Ovary (tissue), 3 donors: ENCODE measurements at regions not wholly inside any gene's neighbourhood (a gene's known extent, or its start where the extent isn't known, plus 50 kb on each side); places are given as distances from the start of the nearest gene placed in this dataset.

Source experiments
- EP300 ChIP-seq: sonication (generic); formaldehyde crosslinking; IDR thresholded peaks from one replicate; pipeline ENCODE4 v1.6.1; 2017; ENCODE audit warnings: antibody characterized with exemption
- POLR2A ChIP-seq: fragments of 450-650 bp; IDR thresholded peaks from one replicate; pipeline ENCODE4 v1.6.1; 2017; ENCODE audit warnings: antibody characterized with exemption, mild to moderate bottlenecking, moderate library complexity
- TF ChIP-seq, protein P1 (sequence below), 3 donors: fragments of 450-650 bp in 2 of 3; fragments of 200-600 bp in 1 of 3; IDR thresholded peaks; one replicate each; pipeline versions ENCODE4 v1.5.1 to v1.8.0; 2016 to 2022; ENCODE audit warnings: antibody characterized with exemption in 3 of 3, mild to moderate bottlenecking in 1 of 3
- donor health status: DM: no; HTN: no; CAD: no.

DNA sequence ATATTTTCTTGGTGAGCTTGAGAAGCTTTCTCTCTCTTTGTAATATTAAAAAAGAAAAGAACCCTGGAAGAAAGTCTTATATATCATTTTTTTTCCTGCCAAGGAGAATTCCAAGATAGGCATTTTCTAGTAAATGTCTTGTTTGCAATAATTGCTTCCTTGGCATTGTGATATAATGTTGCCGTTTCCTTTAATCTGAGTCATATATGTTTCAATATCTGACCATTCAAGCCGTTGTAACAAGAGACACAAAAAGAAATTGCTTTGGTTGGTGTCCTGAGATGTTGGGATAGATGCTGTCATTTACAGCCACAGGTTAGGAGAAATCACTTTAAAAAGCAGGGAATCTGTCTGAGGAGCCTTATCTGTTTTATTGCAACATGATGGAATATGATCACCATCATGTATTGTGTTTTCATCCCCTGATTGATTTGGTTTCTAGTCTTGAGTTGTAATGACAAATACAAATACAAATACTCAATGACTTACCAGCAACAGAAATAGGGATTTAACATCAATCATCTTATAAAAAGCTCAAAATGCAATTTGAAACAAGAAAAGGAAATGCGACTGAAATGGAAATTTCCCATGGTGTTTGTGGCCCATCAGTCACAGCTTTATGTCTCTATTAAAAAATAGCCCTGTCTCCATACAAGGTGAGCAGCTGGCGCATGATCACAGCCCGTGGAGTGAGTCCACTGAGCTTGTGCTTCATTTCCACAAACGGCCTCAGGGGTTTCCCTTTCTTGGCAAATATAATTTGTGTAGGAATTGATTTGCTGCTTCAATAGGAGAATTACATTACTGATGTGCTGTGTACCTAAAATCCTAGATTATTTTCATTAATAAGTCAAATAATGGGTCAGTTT lies 250.1 kb upstream of the TRPC7 start:
- TF ChIP-seq POLR2A: no peak
- TF ChIP-seq, protein P1, sequence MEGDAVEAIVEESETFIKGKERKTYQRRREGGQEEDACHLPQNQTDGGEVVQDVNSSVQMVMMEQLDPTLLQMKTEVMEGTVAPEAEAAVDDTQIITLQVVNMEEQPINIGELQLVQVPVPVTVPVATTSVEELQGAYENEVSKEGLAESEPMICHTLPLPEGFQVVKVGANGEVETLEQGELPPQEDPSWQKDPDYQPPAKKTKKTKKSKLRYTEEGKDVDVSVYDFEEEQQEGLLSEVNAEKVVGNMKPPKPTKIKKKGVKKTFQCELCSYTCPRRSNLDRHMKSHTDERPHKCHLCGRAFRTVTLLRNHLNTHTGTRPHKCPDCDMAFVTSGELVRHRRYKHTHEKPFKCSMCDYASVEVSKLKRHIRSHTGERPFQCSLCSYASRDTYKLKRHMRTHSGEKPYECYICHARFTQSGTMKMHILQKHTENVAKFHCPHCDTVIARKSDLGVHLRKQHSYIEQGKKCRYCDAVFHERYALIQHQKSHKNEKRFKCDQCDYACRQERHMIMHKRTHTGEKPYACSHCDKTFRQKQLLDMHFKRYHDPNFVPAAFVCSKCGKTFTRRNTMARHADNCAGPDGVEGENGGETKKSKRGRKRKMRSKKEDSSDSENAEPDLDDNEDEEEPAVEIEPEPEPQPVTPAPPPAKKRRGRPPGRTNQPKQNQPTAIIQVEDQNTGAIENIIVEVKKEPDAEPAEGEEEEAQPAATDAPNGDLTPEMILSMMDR (IDR thresholded peaks at IDR 0.05): no peak
- TF ChIP-seq EP300: no peak
